Transverse colon (tissue), 4 donors: ENCODE measurements at regions not wholly inside any gene's neighbourhood (a gene's known extent, or its start where the extent isn't known, plus 50 kb on each side); places are given as distances from the start of the nearest gene placed in this dataset.

Source experiments
- EP300 ChIP-seq: sonication (generic); formaldehyde crosslinking; IDR thresholded peaks from one replicate; pipeline ENCODE4 v1.6.1; 2017; ENCODE audit warnings: antibody characterized with exemption, low read depth
- POLR2A ChIP-seq: fragments of 450-650 bp; IDR thresholded peaks from one replicate; pipeline ENCODE4 v1.6.1; 2016; ENCODE audit warnings: antibody characterized with exemption, mild to moderate bottlenecking, moderate library complexity
- POLR2AphosphoS5 ChIP-seq, 3 donors: sonication (generic); formaldehyde crosslinking; IDR thresholded peaks; one replicate each; pipeline ENCODE4 v1.6.1; 2016; ENCODE audit warnings: antibody characterized with exemption in 3 of 3
- TF ChIP-seq, protein P1 (sequence below), 5 experiments: fragments of 200-600 bp in 3 of 5; fragments of 450-650 bp in 2 of 5; sonication (generic) in 3 of 5; IDR thresholded peaks; 1 replicate in 2 of 5; 2 replicates in 3 of 5; pipeline ENCODE4 v1.5.1; 2016 to 2017; ENCODE audit warnings: antibody characterized with exemption in 5 of 5, inconsistent platforms in 3 of 5, mild to moderate bottlenecking in 2 of 5, moderate library complexity in 1 of 5

DNA sequence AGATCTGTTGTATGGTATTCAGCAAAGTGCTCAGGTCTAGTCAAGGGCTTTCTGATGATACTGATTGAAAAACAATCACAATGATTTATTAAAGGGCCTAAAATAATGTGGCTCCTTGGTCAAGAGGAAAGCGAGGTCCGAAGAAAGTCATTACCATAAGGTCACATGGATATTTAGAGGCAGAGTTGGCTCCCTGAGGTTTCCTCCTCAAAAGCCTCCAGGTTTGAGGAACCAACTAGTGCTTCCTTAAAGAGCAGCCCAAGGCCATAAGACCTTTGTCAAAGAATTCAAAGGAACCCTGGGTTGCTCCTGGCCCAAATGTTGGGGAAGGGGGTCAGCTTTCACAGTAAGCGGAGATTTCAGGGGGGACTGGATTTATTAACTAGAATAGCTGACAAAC is 280.7 kb upstream of the ATP5MC3 start:
- TF ChIP-seq, protein P1, sequence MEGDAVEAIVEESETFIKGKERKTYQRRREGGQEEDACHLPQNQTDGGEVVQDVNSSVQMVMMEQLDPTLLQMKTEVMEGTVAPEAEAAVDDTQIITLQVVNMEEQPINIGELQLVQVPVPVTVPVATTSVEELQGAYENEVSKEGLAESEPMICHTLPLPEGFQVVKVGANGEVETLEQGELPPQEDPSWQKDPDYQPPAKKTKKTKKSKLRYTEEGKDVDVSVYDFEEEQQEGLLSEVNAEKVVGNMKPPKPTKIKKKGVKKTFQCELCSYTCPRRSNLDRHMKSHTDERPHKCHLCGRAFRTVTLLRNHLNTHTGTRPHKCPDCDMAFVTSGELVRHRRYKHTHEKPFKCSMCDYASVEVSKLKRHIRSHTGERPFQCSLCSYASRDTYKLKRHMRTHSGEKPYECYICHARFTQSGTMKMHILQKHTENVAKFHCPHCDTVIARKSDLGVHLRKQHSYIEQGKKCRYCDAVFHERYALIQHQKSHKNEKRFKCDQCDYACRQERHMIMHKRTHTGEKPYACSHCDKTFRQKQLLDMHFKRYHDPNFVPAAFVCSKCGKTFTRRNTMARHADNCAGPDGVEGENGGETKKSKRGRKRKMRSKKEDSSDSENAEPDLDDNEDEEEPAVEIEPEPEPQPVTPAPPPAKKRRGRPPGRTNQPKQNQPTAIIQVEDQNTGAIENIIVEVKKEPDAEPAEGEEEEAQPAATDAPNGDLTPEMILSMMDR (IDR thresholded peaks at IDR 0.05): no peak
- TF ChIP-seq POLR2A (no peak), EP300 (no peak), POLR2AphosphoS5 (IDR thresholded peaks at IDR 0.05) (no peak)
